ENCODE measurements at regions not wholly inside any gene's neighbourhood (a gene's known extent, or its start where the extent isn't known, plus 50 kb on each side); places are given as distances from the start of the nearest gene placed in this dataset.

- peaks cover 4 to 8% of the 10 kb centered on the region in 2 donors for H3K9me3 Mint-ChIP-seq
- no peak overlapping the region for H3K4me3 Mint-ChIP-seq
- ATAC-seq (replicated peaks) (no peak), DNase-seq (no peak)
- no peaks in the 10 kb centered on the region for H3K36me3 Mint-ChIP-seq (ENCODE audit: insufficient read depth)
- H3K27ac Mint-ChIP-seq = no peak overlapping the region
- no peaks in the 10 kb centered on the region for H3K4me1 Mint-ChIP-seq (ENCODE audit: low read depth in 2 of 2)
- no peaks in the 10 kb centered on the region for H3K27me3 Mint-ChIP-seq
Measured at GRCh38 chr2:125444106-125444505, 1211.9 kb upstream of the GYPC start.

DNA sequence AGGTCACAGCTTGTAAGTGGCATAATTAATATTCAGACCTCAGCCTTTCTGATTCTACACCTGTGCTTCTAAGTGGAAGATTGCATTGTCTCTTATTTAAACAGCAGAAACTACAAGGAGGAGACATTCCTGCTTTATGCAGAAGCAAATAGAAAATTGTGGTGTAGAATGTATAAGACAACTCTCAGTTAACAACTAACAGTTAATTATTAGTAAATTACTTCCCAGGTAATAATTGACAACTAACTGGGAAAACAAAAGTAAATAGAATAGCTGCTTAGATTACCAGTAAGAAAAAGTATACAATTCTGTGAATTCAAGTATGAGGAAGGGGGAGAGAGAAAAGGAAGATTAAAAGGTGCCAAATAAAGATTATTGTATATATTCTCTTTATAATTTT, 1210.5 kb upstream of the GYPC start:
- DNase-seq = no peak
- H3K27me3 Mint-ChIP-seq = no peaks in the 10 kb centered on the region
- H3K4me1 Mint-ChIP-seq (ENCODE audit: low read depth in 2 of 2) = no peaks in the 10 kb centered on the region
- no peak for ATAC-seq (replicated peaks)
- no peaks in the 10 kb centered on the region for H3K36me3 Mint-ChIP-seq (ENCODE audit: insufficient read depth)
- H3K27ac Mint-ChIP-seq = no peak overlapping the region
- peaks cover 4 to 8% of the 10 kb centered on the region in 2 donors for H3K9me3 Mint-ChIP-seq
- no peak overlapping the region for H3K4me3 Mint-ChIP-seq

GRCh38 chr2:125450092-125450491, 1205.9 kb upstream of the GYPC start:
- Mint-ChIP-seq H3K4me1 (ENCODE audit: low read depth in 2 of 2) (no peaks in the 10 kb centered on the region), H3K27ac (no peak overlapping the region), H3K4me3 (no peak overlapping the region), H3K36me3 (ENCODE audit: insufficient read depth) (no peaks in the 10 kb centered on the region), H3K9me3 (peaks cover 0 to 21% of the 10 kb centered on the region in 2 donors), H3K27me3 (no peaks in the 10 kb centered on the region)
- no peak for DNase-seq
- no peak for ATAC-seq (replicated peaks)

- no peaks in the 10 kb centered on the region for H3K36me3 Mint-ChIP-seq (ENCODE audit: insufficient read depth)
- DNase-seq (no peak), ATAC-seq (replicated peaks) (no peak)
- H3K9me3 Mint-ChIP-seq = peaks cover 3 to 22% of the 10 kb centered on the region in 2 donors
- H3K4me1 Mint-ChIP-seq (ENCODE audit: low read depth in 2 of 2) = no peaks in the 10 kb centered on the region
- H3K4me3 Mint-ChIP-seq = no peak overlapping the region
- H3K27me3 Mint-ChIP-seq = no peaks in the 10 kb centered on the region
- H3K27ac Mint-ChIP-seq = no peak overlapping the region
Measured at GRCh38 chr2:125455110-125455509, 1200.8 kb upstream of the GYPC start.

GRCh38 chr2:125456693-125457363, 1199.1 kb upstream of the GYPC start:
- no peak for DNase-seq
- peaks cover 7 to 25% of the 10 kb centered on the region in 2 donors for H3K9me3 Mint-ChIP-seq
- no peak for ATAC-seq (replicated peaks)
- H3K27ac Mint-ChIP-seq = no peak overlapping the region
- H3K4me1 Mint-ChIP-seq (ENCODE audit: low read depth in 2 of 2) = no peaks in the 10 kb centered on the region
- H3K36me3 Mint-ChIP-seq (ENCODE audit: insufficient read depth) = no peaks in the 10 kb centered on the region
- H3K27me3 Mint-ChIP-seq = no peaks in the 10 kb centered on the region
- H3K4me3 Mint-ChIP-seq = no peak overlapping the region

- H3K9me3 Mint-ChIP-seq = peaks cover 11 to 33% of the 10 kb centered on the region in 2 donors
- no peak overlapping the region for H3K4me3 Mint-ChIP-seq
- DNase-seq (no peak), ATAC-seq (replicated peaks) (no peak)
- no peaks in the 10 kb centered on the region for H3K27me3 Mint-ChIP-seq
- H3K36me3 Mint-ChIP-seq (ENCODE audit: insufficient read depth) = no peaks in the 10 kb centered on the region
- H3K27ac Mint-ChIP-seq = no peak overlapping the region
- no peaks in the 10 kb centered on the region for H3K4me1 Mint-ChIP-seq (ENCODE audit: low read depth in 2 of 2)
Measured at GRCh38 chr2:125471963-125472362, 1184.0 kb upstream of the GYPC start.

DNA sequence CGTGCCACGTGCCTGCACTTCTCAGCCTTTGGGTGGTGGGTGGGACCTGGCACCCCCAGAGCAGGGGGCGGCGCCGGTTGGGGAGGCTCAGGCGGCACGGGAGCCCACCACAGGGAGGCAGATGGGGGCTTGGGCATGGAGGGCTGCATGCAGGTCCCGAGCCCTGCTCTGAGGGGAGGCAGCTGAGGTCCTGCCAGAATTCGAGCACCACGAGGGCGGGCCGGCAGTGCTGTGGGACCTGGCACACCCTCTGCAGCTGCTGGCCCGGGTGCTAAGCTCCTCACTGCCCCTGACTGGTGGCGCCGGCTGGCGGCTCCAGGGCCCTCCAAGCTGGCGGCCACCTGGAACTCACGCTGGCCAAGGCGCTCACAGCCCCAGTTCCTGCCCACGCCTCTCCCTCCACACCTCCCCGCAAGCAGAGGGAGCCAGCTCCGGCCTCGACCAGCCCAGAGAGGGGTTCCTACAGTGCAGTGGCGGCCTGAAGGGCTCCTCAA, 1176.8 kb upstream of the GYPC start:
- Mint-ChIP-seq H3K4me3 (no peak overlapping the region), H3K36me3 (ENCODE audit: insufficient read depth) (no peaks in the 10 kb centered on the region), H3K4me1 (ENCODE audit: low read depth in 2 of 2) (no peaks in the 10 kb centered on the region), H3K27ac (no peak overlapping the region), H3K9me3 (peaks cover 8 to 26% of the 10 kb centered on the region in 2 donors), H3K27me3 (no peaks in the 10 kb centered on the region)
- ATAC-seq (replicated peaks) = no peak
- no peak for DNase-seq

GRCh38 chr2:125490308-125490707, 1165.7 kb upstream of the GYPC start:
- DNase-seq (no peak), ATAC-seq (replicated peaks) (no peak)
- no peak overlapping the region for H3K4me3 Mint-ChIP-seq
- no peaks in the 10 kb centered on the region for H3K36me3 Mint-ChIP-seq (ENCODE audit: insufficient read depth)
- H3K9me3 Mint-ChIP-seq = peaks cover 8 to 9% of the 10 kb centered on the region in 2 donors
- H3K27me3 Mint-ChIP-seq = no peaks in the 10 kb centered on the region
- no peak overlapping the region for H3K27ac Mint-ChIP-seq
- H3K4me1 Mint-ChIP-seq (ENCODE audit: low read depth in 2 of 2) = no peaks in the 10 kb centered on the region

GRCh38 chr2:125491663-125492062, 1164.3 kb upstream of the GYPC start:
- no peak overlapping the region for H3K27ac Mint-ChIP-seq
- no peak overlapping the region for H3K4me3 Mint-ChIP-seq
- ATAC-seq (replicated peaks) (no peak), DNase-seq (no peak)
- H3K36me3 Mint-ChIP-seq (ENCODE audit: insufficient read depth) = no peaks in the 10 kb centered on the region
- H3K4me1 Mint-ChIP-seq (ENCODE audit: low read depth in 2 of 2) = no peaks in the 10 kb centered on the region
- H3K27me3 Mint-ChIP-seq = no peaks in the 10 kb centered on the region
- H3K9me3 Mint-ChIP-seq = peaks cover 7 to 9% of the 10 kb centered on the region in 2 donors

DNA sequence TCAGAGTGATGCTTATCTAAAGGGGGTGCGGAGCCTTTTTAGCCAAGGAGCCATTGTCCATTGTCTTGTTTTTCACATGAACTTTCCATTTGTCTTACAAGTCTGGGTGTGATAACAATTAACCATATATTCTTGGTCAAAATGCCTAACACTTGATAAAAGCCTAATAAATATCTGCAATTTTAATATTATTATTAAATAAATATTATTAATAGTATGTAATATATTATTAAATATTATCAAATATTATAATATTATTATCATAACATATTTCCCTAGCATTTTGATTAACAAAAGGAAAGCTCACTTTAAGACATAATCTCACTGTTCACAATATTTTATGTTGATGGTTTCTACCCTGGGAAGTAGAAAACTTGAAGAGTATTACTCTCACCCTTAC, 1143.6 kb upstream of the GYPC start:
- no peak overlapping the region for H3K27ac Mint-ChIP-seq
- no peak overlapping the region for H3K4me3 Mint-ChIP-seq
- H3K9me3 Mint-ChIP-seq = peaks cover 15 to 16% of the 10 kb centered on the region in 2 donors
- DNase-seq (no peak), ATAC-seq (replicated peaks) (no peak)
- no peaks in the 10 kb centered on the region for H3K27me3 Mint-ChIP-seq
- no peaks in the 10 kb centered on the region for H3K36me3 Mint-ChIP-seq (ENCODE audit: insufficient read depth)
- peaks cover 0 to 2% of the 10 kb centered on the region in 2 donors for H3K4me1 Mint-ChIP-seq (ENCODE audit: low read depth in 2 of 2)

- ATAC-seq (replicated peaks) (no peak), DNase-seq (no peak)
- H3K4me1 Mint-ChIP-seq (ENCODE audit: low read depth in 2 of 2) = peaks cover 0 to 2% of the 10 kb centered on the region in 2 donors
- H3K9me3 Mint-ChIP-seq = peaks cover 17 to 18% of the 10 kb centered on the region in 2 donors
- H3K27me3 Mint-ChIP-seq = no peaks in the 10 kb centered on the region
- no peak overlapping the region for H3K4me3 Mint-ChIP-seq
- no peaks in the 10 kb centered on the region for H3K36me3 Mint-ChIP-seq (ENCODE audit: insufficient read depth)
- no peak overlapping the region for H3K27ac Mint-ChIP-seq
Measured at GRCh38 chr2:125516496-125517109, 1139.4 kb upstream of the GYPC start.

GRCh38 chr2:125526093-125526492, 1129.9 kb upstream of the GYPC start:
- no peak for DNase-seq
- Mint-ChIP-seq H3K27ac (no peak overlapping the region), H3K27me3 (no peaks in the 10 kb centered on the region), H3K4me1 (ENCODE audit: low read depth in 2 of 2) (no peaks in the 10 kb centered on the region), H3K4me3 (no peak overlapping the region), H3K36me3 (ENCODE audit: insufficient read depth) (no peaks in the 10 kb centered on the region), H3K9me3 (peaks cover 2 to 12% of the 10 kb centered on the region in 2 donors)
- ATAC-seq (replicated peaks) = no peak

DNA sequence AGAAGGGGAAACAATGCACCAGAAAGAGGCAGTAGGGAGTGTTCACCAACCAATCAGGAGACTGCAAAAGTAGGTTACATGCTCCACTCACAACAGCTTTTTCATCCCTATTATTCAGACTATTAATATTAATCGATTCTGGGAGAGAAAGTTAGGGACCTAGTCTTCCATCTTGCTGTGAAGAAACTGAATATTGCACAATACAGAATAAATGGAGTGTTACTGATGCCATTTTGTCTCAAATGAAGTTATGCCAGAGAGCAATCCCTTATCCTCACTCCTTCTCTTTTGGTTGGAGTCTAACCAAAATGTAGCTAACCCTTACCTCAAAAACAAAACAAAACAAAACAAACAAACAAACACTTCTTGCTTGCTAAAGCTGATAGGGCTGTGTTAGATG, 1120.9 kb upstream of the GYPC start:
- H3K4me1 Mint-ChIP-seq (ENCODE audit: low read depth in 2 of 2) = no peaks in the 10 kb centered on the region
- H3K4me3 Mint-ChIP-seq = no peak overlapping the region
- no peaks in the 10 kb centered on the region for H3K36me3 Mint-ChIP-seq (ENCODE audit: insufficient read depth)
- H3K9me3 Mint-ChIP-seq = peaks cover 0 to 5% of the 10 kb centered on the region in 2 donors
- DNase-seq (no peak), ATAC-seq (replicated peaks) (no peak)
- no peak overlapping the region for H3K27ac Mint-ChIP-seq
- H3K27me3 Mint-ChIP-seq = no peaks in the 10 kb centered on the region

DNA sequence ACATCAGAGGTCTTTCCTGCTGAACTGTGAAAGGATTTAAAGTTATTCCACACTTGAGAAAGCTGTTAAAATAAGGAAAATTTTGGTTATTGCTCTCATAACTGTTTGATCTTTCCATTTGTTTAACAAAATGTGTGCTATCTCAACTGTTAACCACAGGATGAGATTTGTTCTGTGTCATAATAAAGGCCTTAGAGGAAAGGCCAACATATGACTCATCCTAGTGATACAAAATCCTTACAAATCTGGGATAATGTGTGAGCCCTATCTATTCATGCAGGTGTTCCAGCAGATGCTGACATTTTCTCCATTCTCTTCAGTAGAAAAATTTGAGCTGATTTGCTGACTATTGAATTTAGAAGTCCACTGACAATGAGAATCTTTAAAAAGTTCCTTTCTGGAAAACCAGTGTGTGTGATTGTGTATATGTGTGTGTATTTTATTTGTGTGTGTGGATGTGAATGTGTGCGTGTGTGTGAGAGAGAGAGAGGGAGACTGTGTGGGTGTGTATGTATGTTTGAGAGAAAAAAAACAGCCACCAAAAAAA, 1111.9 kb upstream of the GYPC start:
- no peak for ATAC-seq (replicated peaks)
- Mint-ChIP-seq H3K4me3 (no peak overlapping the region), H3K4me1 (ENCODE audit: low read depth in 2 of 2) (no peaks in the 10 kb centered on the region), H3K27ac (no peak overlapping the region), H3K9me3 (peaks cover 13 to 16% of the 10 kb centered on the region in 2 donors), H3K27me3 (no peaks in the 10 kb centered on the region), H3K36me3 (ENCODE audit: insufficient read depth) (no peaks in the 10 kb centered on the region)
- DNase-seq = no peak

All from effector memory CD8-positive, alpha-beta T cell (primary cell).